ENCODE measurements at regions not wholly inside any gene's neighbourhood (a gene's known extent, or its start where the extent isn't known, plus 50 kb on each side); places are given as distances from the start of the nearest gene placed in this dataset.

DNA sequence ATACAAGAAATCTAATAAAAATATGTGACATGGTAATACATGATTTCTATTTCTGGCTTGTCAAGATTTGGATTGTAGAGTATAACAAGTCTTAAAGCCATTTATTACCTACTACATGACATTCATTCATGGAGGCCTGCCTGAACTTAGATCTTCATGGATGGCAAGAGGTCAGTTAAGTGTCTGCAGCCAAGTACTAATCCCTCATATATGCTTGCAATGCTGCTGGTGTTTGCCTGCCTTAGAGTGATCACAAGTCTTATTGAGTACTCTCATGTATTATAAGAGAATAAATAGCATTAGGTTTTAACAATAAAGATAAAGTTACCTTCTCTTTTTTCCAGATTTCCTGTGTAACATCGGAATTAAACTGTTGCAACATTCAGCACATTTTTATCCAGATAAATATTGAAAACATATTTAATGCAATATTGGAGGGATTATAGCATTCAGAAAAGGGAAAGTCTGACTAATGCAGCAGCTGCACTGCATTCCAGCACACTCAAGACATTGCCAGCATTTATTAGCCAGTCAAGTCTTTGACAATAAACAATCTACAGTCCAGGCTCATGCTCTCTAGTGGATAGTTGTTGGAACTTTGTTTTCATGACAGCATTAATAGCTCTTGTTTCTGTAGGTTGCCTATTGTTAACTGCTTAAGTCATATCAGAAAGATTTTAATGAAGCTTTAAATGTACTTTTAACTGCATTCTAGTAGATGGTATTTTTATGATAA is 737.1 kb downstream of the FAT4 start (continued):
- TF ChIP-seq, protein P1, sequence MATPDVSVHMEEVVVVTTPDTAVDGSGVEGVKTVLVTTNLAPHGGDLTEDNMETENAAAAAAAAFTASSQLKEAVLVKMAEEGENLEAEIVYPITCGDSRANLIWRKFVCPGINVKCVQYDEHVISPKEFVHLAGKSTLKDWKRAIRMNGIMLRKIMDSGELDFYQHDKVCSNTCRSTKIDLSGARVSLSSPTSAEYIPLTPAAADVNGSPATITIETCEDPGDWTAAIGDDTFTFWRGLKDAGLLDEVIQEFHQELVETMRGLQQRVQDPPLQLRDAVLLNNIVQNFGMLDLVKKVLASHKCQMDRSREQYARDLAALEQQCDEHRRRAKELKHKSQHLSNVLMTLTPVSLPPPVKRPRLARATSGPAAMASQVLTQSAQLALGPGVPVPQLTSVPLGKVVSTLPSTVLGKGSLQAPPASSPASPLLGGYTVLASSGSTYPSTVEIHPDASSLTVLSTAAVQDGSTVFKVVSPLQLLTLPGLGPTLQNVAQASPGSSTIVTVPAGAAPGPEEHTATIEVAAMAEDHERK (CRISPR knock-in tag; IDR thresholded peaks at IDR 0.05; ENCODE audit: low read depth), result no peak

DNA sequence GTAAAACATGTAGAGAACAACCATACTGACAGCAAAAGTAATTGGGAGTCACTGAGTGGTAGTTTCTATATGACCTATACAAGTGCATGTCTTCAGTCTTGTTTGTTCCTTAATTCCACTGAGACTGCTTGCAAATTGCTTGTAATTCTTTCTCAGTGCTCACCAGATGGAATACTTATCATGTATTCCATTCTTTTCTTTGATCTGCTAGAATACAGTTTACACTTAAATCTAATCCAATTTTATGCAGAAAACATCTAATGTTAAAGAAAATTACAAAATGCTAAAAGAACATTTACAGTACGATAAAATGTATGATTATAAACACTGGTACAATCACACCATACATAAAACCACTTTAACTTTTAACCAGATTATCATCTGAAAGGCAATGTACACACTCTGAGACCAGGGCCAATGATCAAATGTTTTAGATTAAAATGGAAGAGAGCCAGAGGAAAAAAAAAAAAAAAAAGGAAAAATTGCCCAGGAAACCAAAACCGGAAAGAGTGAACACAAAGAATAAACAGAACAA is 741.4 kb downstream of the FAT4 start:
- Histone ChIP-seq H3K4me3 (replicated peaks in 1 of 3; ENCODE audit: insufficient read depth in 1 of 3, low read depth in 2 of 3, low read length in 3 of 3) (no peak overlapping the region), H3K4me2 (ENCODE audit: low read depth, low read length) (no peak overlapping the region), H3K27ac (ENCODE audit: extremely low read length, insufficient read depth, low read length) (no peak overlapping the region), H3K79me2 (ENCODE audit: insufficient read depth, low read length) (no peaks in the 10 kb centered on the region), H3K27me3 (ENCODE audit: control insufficient read depth in 1 of 2, insufficient read depth in 2 of 2, low read length in 2 of 2) (no peaks in the 10 kb centered on the region), H3K4me1 (ENCODE audit: insufficient read depth, low read length) (no peaks in the 10 kb centered on the region), H3K9ac (ENCODE audit: insufficient read depth, low read depth, low read length) (no peak overlapping the region), H3K36me3 (replicated peaks in 1 of 2; ENCODE audit: control insufficient read depth in 1 of 2, insufficient read depth in 2 of 2, low read length in 2 of 2) (no peaks in the 10 kb centered on the region), H2AFZ (ENCODE audit: low read length) (no peak overlapping the region), H3K9me3 (ENCODE audit: low read length) (no peaks in the 10 kb centered on the region), H4K20me1 (ENCODE audit: insufficient read depth, low read length) (no peaks in the 10 kb centered on the region)
- 41% methylated on average over 2 of the region's 2 CpGs for WGBS (ENCODE audit: low lambda C conversion rate)
- BruUV-seq (replicated peaks), result no TSS peak
- no peak for ATAC-seq
- in situ Hi-C loops (cut with HindIII; ENCODE audit: extremely low pct_ligation_motif_present, low pct_unique_long_range_greater_than_20kb) (no loop called here), intact Hi-C loops (cut with micrococcal nuclease; ENCODE audit: unreplicated experiment) (no loop called here)
- CTCF ChIA-PET (ENCODE audit: low intra/inter-chr PET ratio, low total read pairs), result no interaction called here
- POLR2A ChIA-PET, result no interaction called here
- no peak for DNase-seq (ENCODE audit: low spot score)
- TF ChIP-seq STAT5B (CRISPR knock-in tag; IDR thresholded peaks at IDR 0.05), result no peak
- no peak for TF ChIP-seq ZNF44 (CRISPR knock-in tag; IDR thresholded peaks at IDR 0.05)
- no peak for TF ChIP-seq SSRP1 (CRISPR knock-in tag; IDR thresholded peaks at IDR 0.05)
- no peak for TF ChIP-seq ZNF777 (CRISPR knock-in tag; IDR thresholded peaks at IDR 0.05)
- no peak for TF ChIP-seq XRCC5 (optimal IDR thresholded peaks at IDR 0.05; ENCODE audit: low read length)
- no peak for TF ChIP-seq SRY (CRISPR knock-in tag; IDR thresholded peaks at IDR 0.05)
- no peak for TF ChIP-seq RBM39 (IDR thresholded peaks at IDR 0.05; ENCODE audit: low read depth, low read length, poor library complexity, severe bottlenecking)
- TF ChIP-seq GZF1 (CRISPR knock-in tag; IDR thresholded peaks at IDR 0.05), result no peak
- no peak for TF ChIP-seq IRX3 (CRISPR knock-in tag; IDR thresholded peaks at IDR 0.05; ENCODE audit: borderline replicate concordance, low read depth)
- TF ChIP-seq MTF1 (CRISPR knock-in tag; IDR thresholded peaks at IDR 0.05), result no peak
- TF ChIP-seq, protein P2, sequence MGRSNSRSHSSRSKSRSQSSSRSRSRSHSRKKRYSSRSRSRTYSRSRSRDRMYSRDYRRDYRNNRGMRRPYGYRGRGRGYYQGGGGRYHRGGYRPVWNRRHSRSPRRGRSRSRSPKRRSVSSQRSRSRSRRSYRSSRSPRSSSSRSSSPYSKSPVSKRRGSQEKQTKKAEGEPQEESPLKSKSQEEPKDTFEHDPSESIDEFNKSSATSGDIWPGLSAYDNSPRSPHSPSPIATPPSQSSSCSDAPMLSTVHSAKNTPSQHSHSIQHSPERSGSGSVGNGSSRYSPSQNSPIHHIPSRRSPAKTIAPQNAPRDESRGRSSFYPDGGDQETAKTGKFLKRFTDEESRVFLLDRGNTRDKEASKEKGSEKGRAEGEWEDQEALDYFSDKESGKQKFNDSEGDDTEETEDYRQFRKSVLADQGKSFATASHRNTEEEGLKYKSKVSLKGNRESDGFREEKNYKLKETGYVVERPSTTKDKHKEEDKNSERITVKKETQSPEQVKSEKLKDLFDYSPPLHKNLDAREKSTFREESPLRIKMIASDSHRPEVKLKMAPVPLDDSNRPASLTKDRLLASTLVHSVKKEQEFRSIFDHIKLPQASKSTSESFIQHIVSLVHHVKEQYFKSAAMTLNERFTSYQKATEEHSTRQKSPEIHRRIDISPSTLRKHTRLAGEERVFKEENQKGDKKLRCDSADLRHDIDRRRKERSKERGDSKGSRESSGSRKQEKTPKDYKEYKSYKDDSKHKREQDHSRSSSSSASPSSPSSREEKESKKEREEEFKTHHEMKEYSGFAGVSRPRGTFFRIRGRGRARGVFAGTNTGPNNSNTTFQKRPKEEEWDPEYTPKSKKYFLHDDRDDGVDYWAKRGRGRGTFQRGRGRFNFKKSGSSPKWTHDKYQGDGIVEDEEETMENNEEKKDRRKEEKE (IDR thresholded peaks at IDR 0.05), result no peak
- TF ChIP-seq ZNF331 (CRISPR knock-in tag; IDR thresholded peaks at IDR 0.05), result no peak
- TF ChIP-seq CREM (IDR thresholded peaks at IDR 0.05), result no peak
- no peak for TF ChIP-seq CREM (CRISPR knock-in tag; IDR thresholded peaks at IDR 0.05)
- no peak for TF ChIP-seq ZFP62 (CRISPR knock-in tag; IDR thresholded peaks at IDR 0.05)
- no peak for TF ChIP-seq POLR2G (IDR thresholded peaks at IDR 0.05; ENCODE audit: low read depth, low read length)
- TF ChIP-seq HMG20B (CRISPR knock-in tag; conservative IDR thresholded peaks at IDR 0.05), result no peak
- no peak for TF ChIP-seq ZZZ3 (CRISPR knock-in tag; IDR thresholded peaks at IDR 0.05; ENCODE audit: borderline replicate concordance)
- no peak for TF ChIP-seq NR2F1 (CRISPR knock-in tag; IDR thresholded peaks at IDR 0.05)
- no peak for FAIRE-seq
